Peyer's patch (tissue), 4 donors: ENCODE measurements at regions not wholly inside any gene's neighbourhood (a gene's known extent, or its start where the extent isn't known, plus 50 kb on each side); places are given as distances from the start of the nearest gene placed in this dataset.

Experiments used
- DNase-seq, 3 donors: peaks; one replicate each; pipeline ENCODE4 v3.0.0-alpha.2; 2017 to 2019
- H3K27ac ChIP-seq, 4 donors: fragments of 200-600 bp; sonication (generic); one replicate each; pipeline ENCODE4 v1.5.1; 2016 to 2019
- H3K27me3 ChIP-seq, 2 donors: fragments of 200-600 bp; sonication (generic); one replicate each; pipeline ENCODE4 v1.5.1; 2019
- H3K36me3 ChIP-seq, 3 donors: fragments of 200-600 bp; sonication (generic); one replicate each; pipeline ENCODE4 v1.5.1; 2016 to 2019
- H3K4me1 ChIP-seq, 4 donors: fragments of 200-600 bp; sonication (generic); one replicate each; pipeline ENCODE4 v1.5.1; 2016 to 2019
- H3K4me3 ChIP-seq, 4 donors: fragments of 200-600 bp; sonication (generic); 1 replicate in 3 of 4; 2 replicates in 1 of 4; pipeline ENCODE4 v1.5.1; 2016 to 2019; ENCODE audit warnings: mild to moderate bottlenecking in 1 of 4
- H3K9me3 ChIP-seq, 4 donors: fragments of 200-600 bp; sonication (generic); one replicate each; pipeline ENCODE4 v1.5.1; 2016 to 2019; ENCODE audit warnings: mild to moderate bottlenecking in 1 of 4
- POLR2A ChIP-seq, 2 donors: fragments of 450-650 bp; IDR thresholded peaks; one replicate each; pipeline ENCODE4 v1.5.1; 2017; ENCODE audit warnings: antibody characterized with exemption in 2 of 2, mild to moderate bottlenecking in 2 of 2, moderate library complexity in 2 of 2
- TF ChIP-seq, protein P1 (sequence below), 6 experiments: fragments of 450-650 bp in 4 of 6; fragments of 200-600 bp in 2 of 6; sonication (generic) in 1 of 6; IDR thresholded peaks; one replicate each; pipeline ENCODE4 v1.5.1; 2017 to 2019; ENCODE audit warnings: antibody characterized with exemption in 6 of 6, mild to moderate bottlenecking in 3 of 6, moderate library complexity in 1 of 6

DNA sequence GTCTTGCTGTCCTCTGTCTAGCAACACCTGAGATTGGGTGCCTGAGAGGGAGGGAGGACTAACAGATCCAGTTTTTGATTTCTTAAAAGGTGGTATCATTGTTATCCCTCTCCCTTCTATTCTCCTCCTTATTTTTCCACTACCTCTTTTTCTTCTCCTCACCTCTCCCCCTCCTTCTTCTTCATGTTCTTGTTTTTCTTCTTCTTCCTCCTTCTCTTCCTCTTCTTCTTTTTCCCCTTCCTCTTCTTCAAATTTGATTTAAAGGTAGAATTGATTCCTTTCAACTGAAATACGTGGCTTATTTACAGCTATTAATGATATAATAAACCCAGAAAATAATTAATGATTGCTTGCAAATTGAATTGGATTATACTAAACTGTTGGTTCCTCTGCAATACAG lies 256.8 kb upstream of the BTG1 start:
- H3K9me3 ChIP-seq, result no peaks in the 10 kb centered on the region
- TF ChIP-seq POLR2A (IDR thresholded peaks at IDR 0.05), result no peak
- TF ChIP-seq, protein P1, sequence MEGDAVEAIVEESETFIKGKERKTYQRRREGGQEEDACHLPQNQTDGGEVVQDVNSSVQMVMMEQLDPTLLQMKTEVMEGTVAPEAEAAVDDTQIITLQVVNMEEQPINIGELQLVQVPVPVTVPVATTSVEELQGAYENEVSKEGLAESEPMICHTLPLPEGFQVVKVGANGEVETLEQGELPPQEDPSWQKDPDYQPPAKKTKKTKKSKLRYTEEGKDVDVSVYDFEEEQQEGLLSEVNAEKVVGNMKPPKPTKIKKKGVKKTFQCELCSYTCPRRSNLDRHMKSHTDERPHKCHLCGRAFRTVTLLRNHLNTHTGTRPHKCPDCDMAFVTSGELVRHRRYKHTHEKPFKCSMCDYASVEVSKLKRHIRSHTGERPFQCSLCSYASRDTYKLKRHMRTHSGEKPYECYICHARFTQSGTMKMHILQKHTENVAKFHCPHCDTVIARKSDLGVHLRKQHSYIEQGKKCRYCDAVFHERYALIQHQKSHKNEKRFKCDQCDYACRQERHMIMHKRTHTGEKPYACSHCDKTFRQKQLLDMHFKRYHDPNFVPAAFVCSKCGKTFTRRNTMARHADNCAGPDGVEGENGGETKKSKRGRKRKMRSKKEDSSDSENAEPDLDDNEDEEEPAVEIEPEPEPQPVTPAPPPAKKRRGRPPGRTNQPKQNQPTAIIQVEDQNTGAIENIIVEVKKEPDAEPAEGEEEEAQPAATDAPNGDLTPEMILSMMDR (IDR thresholded peaks at IDR 0.05), result no peak
- H3K4me1 ChIP-seq, result peaks cover 0 to 22% (median 2%) of the 10 kb centered on the region in 4 donors
- no peak for DNase-seq
- H3K27me3 ChIP-seq, result no peaks in the 10 kb centered on the region
- no peaks in the 10 kb centered on the region for H3K36me3 ChIP-seq
- peak overlapping the region in 2 of 4 donors; percentile 62 to 84 for H3K27ac ChIP-seq
- H3K4me3 ChIP-seq, result no peak overlapping the region

DNA sequence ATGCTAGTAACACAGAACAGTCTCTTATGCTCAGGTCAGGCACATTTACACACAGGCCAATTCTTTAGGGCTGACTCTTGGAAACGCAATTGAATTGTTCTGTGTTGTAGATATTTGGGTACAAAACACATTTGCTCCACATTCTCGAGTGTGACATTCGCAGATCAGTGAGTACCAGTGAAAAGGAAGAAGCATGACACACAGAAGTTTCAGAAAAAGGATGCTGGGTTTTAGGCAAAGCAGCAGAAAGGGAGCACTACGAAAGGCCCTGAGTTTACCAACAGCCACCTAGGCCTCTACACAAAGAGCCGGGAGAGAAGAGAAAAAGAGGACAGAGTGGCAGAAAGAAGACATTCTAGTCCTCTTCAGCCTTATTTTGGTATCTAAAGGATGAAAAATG lies 254.4 kb upstream of the BTG1 start:
- Histone ChIP-seq H3K27me3 (no peaks in the 10 kb centered on the region), H3K4me3 (no peak overlapping the region), H3K36me3 (no peaks in the 10 kb centered on the region), H3K4me1 (peaks cover 0 to 22% (median 2%) of the 10 kb centered on the region in 4 donors), H3K9me3 (no peaks in the 10 kb centered on the region), H3K27ac (peak overlapping the region; percentile 49 to 84 (median 66))
- peak in 2 of 3 donors; percentile 29 to 54 for DNase-seq
- TF ChIP-seq POLR2A (IDR thresholded peaks at IDR 0.05), result no peak
- TF ChIP-seq, protein P1 (IDR thresholded peaks at IDR 0.05), result no peak

DNA sequence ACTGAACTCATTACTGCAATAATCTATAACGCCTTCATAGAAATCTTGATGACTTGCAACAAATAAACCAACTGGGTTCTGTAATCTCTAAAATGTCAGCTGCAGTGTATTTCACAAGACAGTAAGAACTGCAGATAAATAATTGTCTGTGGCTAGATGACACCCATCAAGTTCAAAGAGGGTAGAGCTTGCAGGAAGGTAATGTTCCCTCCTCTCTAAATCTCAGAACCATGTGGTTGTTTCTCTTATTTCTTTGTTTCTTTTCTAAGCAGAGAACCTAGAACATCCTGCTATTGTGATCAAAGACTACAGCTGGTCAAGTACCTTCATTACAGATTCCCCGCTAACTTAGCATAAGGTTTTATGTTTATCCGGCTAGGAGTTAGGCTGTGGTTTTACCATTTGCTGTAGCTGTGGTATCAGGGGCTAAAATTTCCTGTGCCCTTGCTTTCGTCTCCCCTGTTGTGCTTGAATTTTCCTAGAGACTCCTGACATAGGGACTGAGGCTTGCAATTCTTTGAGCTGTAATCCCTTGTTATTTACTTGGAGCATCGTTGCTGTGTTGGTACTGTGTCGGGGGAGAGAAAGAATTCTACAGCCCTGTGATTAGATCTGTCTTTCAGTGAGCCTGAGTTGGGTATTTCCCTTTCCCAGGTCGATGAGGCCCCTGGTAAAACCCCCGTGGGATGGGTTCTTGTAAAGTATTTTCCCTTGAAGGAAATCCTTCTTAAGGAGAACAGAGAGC lies 253.1 kb upstream of the BTG1 start:
- no peak for DNase-seq
- Histone ChIP-seq H3K4me1 (peaks cover 0 to 22% (median 2%) of the 10 kb centered on the region in 4 donors), H3K27ac (peak overlapping the region; percentile 49 to 84 (median 68)), H3K27me3 (no peaks in the 10 kb centered on the region), H3K36me3 (no peaks in the 10 kb centered on the region), H3K4me3 (no peak overlapping the region), H3K9me3 (peaks cover 0 to 5% (median 2%) of the 10 kb centered on the region in 4 donors)
- TF ChIP-seq POLR2A (IDR thresholded peaks at IDR 0.05), result peak in 1 of 2 donors; percentile 40
- TF ChIP-seq, protein P1 (IDR thresholded peaks at IDR 0.05), result no peak

DNA sequence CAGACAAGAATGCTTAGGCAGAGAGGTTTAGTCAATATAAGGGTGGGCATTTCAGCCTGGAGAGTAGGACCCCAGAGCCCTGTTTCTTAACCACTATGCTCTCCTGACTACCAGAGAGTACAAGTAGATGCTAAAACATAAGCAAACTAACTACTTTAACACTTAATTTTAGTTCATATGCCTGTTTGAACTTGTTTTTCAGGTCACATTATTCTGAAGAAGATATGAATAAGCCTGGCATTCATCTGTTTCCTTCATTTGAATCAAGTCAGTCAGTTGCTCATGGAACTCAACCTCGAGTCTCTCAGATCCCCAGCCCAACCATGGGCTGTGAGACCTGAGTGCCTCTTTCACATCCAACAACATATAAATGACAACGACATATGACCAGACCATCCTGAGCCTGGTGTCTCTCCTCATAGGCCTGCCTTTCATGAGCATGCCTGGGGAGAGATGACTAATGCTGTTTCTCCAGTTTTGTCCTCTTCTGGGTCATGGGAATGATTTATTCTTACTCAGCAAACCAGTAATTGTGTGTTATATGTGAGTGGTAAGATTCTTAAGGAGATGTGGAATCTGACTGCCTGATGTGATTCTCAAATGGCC lies 251.1 kb upstream of the BTG1 start:
- TF ChIP-seq POLR2A (IDR thresholded peaks at IDR 0.05), result no peak
- TF ChIP-seq, protein P1 (IDR thresholded peaks at IDR 0.05), result no peak
- no peak for DNase-seq
- H3K4me1 ChIP-seq, result peaks cover 0 to 10% (median 2%) of the 10 kb centered on the region in 4 donors
- no peaks in the 10 kb centered on the region for H3K27me3 ChIP-seq
- H3K27ac ChIP-seq, result peak overlapping the region in 2 of 4 donors; percentile 68 to 84
- no peak overlapping the region for H3K4me3 ChIP-seq
- H3K9me3 ChIP-seq, result peaks cover 0 to 11% (median 5%) of the 10 kb centered on the region in 4 donors
- H3K36me3 ChIP-seq, result no peaks in the 10 kb centered on the region

DNA sequence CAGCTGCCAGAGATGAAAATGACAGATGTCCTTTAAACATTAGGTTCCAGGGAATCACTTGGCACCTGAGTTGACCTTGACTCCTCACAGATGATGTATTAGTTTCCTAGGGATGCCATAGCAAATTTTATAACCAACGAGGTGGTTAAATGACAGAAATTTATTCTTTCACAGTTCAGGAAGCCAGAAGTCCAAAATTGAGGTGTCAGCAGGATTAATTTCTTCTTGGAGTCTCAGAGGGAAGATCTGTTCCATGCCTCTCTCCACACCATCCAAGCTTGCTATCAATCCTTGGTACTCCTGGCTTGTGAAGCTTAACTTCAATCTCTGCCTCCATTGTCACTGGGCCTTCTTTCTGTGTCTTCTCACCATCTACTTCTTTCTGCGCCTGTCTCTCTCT lies 249.7 kb upstream of the BTG1 start:
- no peaks in the 10 kb centered on the region for H3K36me3 ChIP-seq
- H3K9me3 ChIP-seq, result peaks cover 0 to 11% (median 5%) of the 10 kb centered on the region in 4 donors
- TF ChIP-seq, protein P1 (IDR thresholded peaks at IDR 0.05), result no peak
- TF ChIP-seq POLR2A (IDR thresholded peaks at IDR 0.05), result no peak
- H3K27me3 ChIP-seq, result no peaks in the 10 kb centered on the region
- H3K4me3 ChIP-seq, result no peak overlapping the region
- peaks cover 0 to 8% (median 2%) of the 10 kb centered on the region in 4 donors for H3K4me1 ChIP-seq
- peak overlapping the region in 1 of 4 donors; percentile 19 for H3K27ac ChIP-seq
- DNase-seq, result no peak
